DMS114 treated with DMSO at 0.1 percent for 48 hours (cell line): ENCODE measurements at regions not wholly inside any gene's neighbourhood (a gene's known extent, or its start where the extent isn't known, plus 50 kb on each side); places are given as distances from the start of the nearest gene placed in this dataset.
"Not testable (repeated sequence)": the region's sequence is repeated elsewhere in the genome, so short reads cannot be mapped to it uniquely, and the experiment has no call there.

ENCODE experiments used
- DNase-seq: peaks from one replicate; lab custom pipeline; 2025; ENCODE audit not compliant: unreplicated experiment; lab: John Stamatoyannopoulos, UW

- no peak for DNase-seq
Measured at GRCh38 chr9:119688547-119688946, 319.3 kb upstream of the BRINP1 start.

GRCh38 chr9:119677811-119678505 is 308.7 kb upstream of the BRINP1 start:
- DNase-seq, result no peak

GRCh38 chr9:119675951-119676350 is 306.7 kb upstream of the BRINP1 start:
- DNase-seq, result no peak

- DNase-seq, result not testable (repeated sequence)
Measured at GRCh38 chr9:119672763-119673162, 303.5 kb upstream of the BRINP1 start.

GRCh38 chr9:119667916-119668315 is 298.7 kb upstream of the BRINP1 start:
- DNase-seq, result no peak

- DNase-seq, result no peak
Measured at GRCh38 chr9:119667163-119667562, 297.9 kb upstream of the BRINP1 start.

GRCh38 chr9:119662329-119662728 is 293.1 kb upstream of the BRINP1 start:
- DNase-seq, result no peak

GRCh38 chr9:119652931-119653330 is 283.7 kb upstream of the BRINP1 start:
- DNase-seq, result no peak

GRCh38 chr9:119649205-119649604 is 280.0 kb upstream of the BRINP1 start:
- DNase-seq, result no peak

GRCh38 chr9:119639287-119639955 is 270.2 kb upstream of the BRINP1 start:
- DNase-seq, result no peak

GRCh38 chr9:119634006-119634405 is 264.8 kb upstream of the BRINP1 start:
- DNase-seq, result no peak

GRCh38 chr9:119611565-119611964 is 242.3 kb upstream of the BRINP1 start:
- no peak for DNase-seq

- no peak for DNase-seq
Measured at GRCh38 chr9:119609277-119609971, 240.2 kb upstream of the BRINP1 start.

- no peak for DNase-seq
Measured at GRCh38 chr9:119601632-119602031, 232.4 kb upstream of the BRINP1 start.

GRCh38 chr9:119597499-119597898 is 228.3 kb upstream of the BRINP1 start:
- DNase-seq, result no peak

- no peak for DNase-seq
Measured at GRCh38 chr9:119596703-119597102, 227.5 kb upstream of the BRINP1 start.

- no peak for DNase-seq
Measured at GRCh38 chr9:119588874-119589744, 219.9 kb upstream of the BRINP1 start.

- no peak for DNase-seq
Measured at GRCh38 chr9:119577881-119578280, 208.6 kb upstream of the BRINP1 start.

GRCh38 chr9:119559986-119560385 is 190.8 kb upstream of the BRINP1 start:
- no peak for DNase-seq

- no peak for DNase-seq
Measured at GRCh38 chr9:119559056-119559455, 189.8 kb upstream of the BRINP1 start.
